GM12872 (cell line): ENCODE measurements at regions not wholly inside any gene's neighbourhood (a gene's known extent, or its start where the extent isn't known, plus 50 kb on each side); places are given as distances from the start of the nearest gene placed in this dataset.

ENCODE experiments used
- TF ChIP-seq, protein P1 (sequence below): IDR thresholded peaks from 3 replicates; pipeline ENCODE4 v1.5.1; 2011; ENCODE audit warnings: low read depth, mild to moderate bottlenecking, low read length, moderate library complexity; ENCODE audit not compliant: insufficient read depth

GRCh38 chr4:177041356-177041755 lies 248.6 kb upstream of the VEGFC start:
- TF ChIP-seq, protein P1, sequence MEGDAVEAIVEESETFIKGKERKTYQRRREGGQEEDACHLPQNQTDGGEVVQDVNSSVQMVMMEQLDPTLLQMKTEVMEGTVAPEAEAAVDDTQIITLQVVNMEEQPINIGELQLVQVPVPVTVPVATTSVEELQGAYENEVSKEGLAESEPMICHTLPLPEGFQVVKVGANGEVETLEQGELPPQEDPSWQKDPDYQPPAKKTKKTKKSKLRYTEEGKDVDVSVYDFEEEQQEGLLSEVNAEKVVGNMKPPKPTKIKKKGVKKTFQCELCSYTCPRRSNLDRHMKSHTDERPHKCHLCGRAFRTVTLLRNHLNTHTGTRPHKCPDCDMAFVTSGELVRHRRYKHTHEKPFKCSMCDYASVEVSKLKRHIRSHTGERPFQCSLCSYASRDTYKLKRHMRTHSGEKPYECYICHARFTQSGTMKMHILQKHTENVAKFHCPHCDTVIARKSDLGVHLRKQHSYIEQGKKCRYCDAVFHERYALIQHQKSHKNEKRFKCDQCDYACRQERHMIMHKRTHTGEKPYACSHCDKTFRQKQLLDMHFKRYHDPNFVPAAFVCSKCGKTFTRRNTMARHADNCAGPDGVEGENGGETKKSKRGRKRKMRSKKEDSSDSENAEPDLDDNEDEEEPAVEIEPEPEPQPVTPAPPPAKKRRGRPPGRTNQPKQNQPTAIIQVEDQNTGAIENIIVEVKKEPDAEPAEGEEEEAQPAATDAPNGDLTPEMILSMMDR: no peak

GRCh38 chr4:177047070-177047850 lies 254.5 kb upstream of the VEGFC start:
- TF ChIP-seq, protein P1: peak; percentile 77

GRCh38 chr4:177047851-177048174 lies 255.1 kb upstream of the VEGFC start:
- TF ChIP-seq, protein P1: no peak

DNA sequence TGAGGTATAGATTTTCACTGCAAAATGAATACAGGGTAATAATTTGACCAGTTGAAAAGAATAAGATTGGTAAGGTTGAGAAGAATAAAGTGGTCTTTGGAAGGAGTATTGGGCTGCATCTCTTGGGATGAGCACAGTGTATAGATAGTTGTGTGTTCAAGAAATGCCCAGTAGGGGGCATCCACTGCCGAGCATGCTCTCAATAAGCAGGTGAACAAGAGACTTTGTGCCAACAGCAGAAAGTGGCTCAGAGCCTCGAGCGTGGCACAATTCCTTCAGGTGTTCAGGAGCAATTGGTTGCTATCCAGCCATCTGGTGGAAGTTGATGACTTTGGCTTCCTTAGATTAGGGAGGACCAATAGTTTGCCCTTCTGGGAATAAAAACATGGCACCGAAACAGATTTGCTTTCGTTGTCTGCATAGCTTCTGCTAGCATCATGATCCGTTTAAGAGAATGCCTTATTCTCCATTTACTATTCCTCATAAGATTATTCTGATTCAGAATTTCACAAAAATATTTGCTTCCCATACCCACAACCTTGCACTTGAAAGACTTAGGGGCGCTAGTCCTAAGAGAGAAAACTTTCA lies 258.1 kb upstream of the NEIL3 start:
- TF ChIP-seq, protein P1: peak; percentile 74

DNA sequence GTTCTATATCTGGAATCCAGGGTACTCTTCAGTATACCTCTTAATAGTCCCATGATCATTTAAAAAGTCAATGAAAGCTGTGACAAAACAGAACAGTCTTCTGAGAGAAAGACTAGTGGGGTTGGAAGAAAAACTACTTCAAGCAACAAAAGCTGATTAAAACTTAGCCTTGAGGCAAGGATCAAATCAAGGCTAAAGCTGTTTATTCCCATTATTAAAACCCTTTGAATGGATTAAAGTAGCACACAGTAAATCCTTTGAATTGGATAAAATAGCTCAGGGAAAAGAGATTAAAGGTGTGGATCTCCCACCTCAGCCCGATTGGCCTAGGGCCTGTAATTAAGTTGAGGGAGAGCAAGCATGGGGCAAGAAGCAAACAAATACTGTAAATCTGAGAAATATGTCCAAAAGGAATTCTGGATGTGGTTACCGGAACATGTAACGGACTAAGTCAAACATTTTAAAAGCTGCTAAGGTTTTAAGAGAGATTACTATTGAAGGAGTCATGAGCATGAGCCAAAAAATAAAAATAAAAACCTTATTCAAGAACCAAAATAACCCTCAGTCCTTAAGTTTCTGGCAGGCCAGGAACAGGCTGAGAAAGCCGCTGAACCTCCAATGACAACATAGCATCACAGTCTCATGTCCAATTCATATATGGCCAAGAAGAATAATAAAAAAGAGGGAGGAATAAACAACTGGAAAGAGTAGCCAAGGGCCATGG lies 257.3 kb upstream of the NEIL3 start:
- TF ChIP-seq, protein P1: no peak

DNA sequence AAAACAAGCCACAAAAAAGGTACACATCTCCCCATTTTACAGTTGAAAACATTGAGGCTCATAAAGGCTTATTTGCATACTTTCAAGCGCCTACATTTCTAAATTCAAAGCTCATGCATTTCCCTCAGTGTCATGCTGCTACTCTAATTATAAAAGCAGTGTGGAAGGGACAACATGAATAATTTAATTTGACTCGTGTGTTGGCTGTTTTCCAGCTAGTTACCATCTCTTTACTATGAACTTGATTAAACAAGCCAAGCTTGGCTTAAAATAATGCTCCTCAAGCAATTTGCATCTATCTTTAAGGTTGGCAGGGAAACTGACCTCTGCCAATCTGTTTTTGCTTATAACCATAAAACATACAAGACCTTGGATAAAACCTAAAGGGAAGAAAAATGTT lies 252.5 kb upstream of the NEIL3 start:
- TF ChIP-seq, protein P1: no peak

DNA sequence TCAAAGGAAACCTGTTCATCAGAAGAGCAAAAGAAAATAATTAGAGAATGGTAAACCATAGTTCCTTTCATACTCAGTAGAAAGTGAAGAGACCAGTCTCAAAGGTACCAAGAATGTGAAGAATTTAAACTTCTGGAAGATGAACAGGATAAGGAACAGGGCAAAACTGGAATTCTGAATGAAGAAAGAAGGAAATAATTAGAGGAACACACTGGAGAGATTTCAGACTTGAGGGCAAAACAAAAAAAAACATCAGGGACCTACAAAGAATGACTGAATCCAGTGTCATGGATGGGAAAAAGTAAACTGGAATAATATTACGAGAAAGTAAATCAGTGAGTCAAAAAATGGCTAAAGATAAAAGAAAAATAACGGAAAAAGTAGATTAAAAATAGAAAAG lies 245.6 kb upstream of the NEIL3 start:
- TF ChIP-seq, protein P1: no peak
